ENCODE measurements at regions not wholly inside any gene's neighbourhood (a gene's known extent, or its start where the extent isn't known, plus 50 kb on each side); places are given as distances from the start of the nearest gene placed in this dataset.

DNA sequence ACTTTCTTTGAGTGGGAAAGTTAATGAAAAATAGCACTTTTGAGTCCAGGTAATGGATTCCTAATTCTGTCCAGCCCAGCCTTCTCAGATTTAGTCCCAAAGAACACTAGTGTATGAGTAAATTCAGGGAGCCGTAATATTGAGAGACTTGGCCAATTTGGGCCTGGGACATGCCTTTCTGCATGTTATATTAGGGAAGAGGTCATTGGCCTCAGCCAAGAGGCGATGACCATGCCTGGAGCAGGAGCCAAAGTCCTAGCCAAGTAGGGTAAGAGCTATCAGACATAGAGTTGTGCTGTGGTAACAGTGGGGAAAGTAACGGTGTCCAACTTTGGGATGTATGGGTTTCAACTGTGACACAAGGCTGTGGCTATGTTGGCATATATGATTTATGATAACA, 336.5 kb upstream of the ZNF804A start:
- no peaks in the 10 kb centered on the region for H3K4me1 Mint-ChIP-seq (ENCODE audit: insufficient read depth, unreplicated experiment)
- H3K36me3 Mint-ChIP-seq (ENCODE audit: insufficient read depth, unreplicated experiment) = no peaks in the 10 kb centered on the region
- TF ChIP-seq, protein P1, sequence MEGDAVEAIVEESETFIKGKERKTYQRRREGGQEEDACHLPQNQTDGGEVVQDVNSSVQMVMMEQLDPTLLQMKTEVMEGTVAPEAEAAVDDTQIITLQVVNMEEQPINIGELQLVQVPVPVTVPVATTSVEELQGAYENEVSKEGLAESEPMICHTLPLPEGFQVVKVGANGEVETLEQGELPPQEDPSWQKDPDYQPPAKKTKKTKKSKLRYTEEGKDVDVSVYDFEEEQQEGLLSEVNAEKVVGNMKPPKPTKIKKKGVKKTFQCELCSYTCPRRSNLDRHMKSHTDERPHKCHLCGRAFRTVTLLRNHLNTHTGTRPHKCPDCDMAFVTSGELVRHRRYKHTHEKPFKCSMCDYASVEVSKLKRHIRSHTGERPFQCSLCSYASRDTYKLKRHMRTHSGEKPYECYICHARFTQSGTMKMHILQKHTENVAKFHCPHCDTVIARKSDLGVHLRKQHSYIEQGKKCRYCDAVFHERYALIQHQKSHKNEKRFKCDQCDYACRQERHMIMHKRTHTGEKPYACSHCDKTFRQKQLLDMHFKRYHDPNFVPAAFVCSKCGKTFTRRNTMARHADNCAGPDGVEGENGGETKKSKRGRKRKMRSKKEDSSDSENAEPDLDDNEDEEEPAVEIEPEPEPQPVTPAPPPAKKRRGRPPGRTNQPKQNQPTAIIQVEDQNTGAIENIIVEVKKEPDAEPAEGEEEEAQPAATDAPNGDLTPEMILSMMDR (IDR thresholded peaks at IDR 0.05; ENCODE audit: unreplicated experiment) = no peak
- POLR2A ChIA-PET = interaction anchor here (0.6 kb wide), 1 partner anchor 1994 kb away, joined by 4 read pairs; no protein-coding TSS in a partner anchor
- no peak overlapping the region for H3K27ac Mint-ChIP-seq (ENCODE audit: low read depth, unreplicated experiment)
- no peaks in the 10 kb centered on the region for H3K9me3 Mint-ChIP-seq (ENCODE audit: unreplicated experiment)
- intact Hi-C loops (cut with micrococcal nuclease) = no loop called here
- no TSS peak for BruUV-seq (replicated peaks)
- H3K27me3 Mint-ChIP-seq (ENCODE audit: insufficient read depth, unreplicated experiment) = no peaks in the 10 kb centered on the region
- no peak for DNase-seq (ENCODE audit: unreplicated experiment)
- CTCF ChIA-PET = no interaction called here
- no peak overlapping the region for H3K4me3 Mint-ChIP-seq (ENCODE audit: unreplicated experiment)

DNA sequence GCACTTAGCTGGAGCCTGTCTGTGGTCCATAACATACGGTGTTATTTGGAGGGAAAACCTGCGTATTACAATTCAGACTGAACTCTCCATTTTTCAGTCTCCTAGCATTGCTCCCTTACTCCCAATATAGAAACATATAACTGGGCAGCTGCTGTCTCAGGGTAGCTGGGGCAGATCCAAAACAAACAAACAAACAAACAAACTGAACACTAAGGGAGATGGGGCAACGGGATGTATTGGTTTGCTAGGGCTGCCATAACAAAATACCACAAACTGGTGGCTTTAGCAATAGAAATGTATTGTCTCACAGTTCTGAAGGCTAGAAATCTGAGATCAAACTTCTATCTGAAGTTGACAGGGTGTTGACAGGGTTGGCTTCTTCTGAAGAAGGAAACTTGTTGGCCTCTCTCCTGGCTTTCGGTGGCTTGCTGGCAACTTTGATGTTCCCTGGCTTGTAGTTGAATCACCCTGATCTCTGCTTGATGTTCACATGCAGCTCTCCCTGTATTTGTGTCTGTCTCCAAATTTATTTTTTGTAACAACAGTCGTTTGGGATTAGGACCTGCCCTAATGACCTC, 329.3 kb upstream of the ZNF804A start:
- TF ChIP-seq, protein P1 (IDR thresholded peaks at IDR 0.05; ENCODE audit: unreplicated experiment) = no peak
- ChIA-PET CTCF (no interaction called here), POLR2A (no interaction called here)
- H3K4me1 Mint-ChIP-seq (ENCODE audit: insufficient read depth, unreplicated experiment) = peaks cover 10% of the 10 kb centered on the region
- H3K36me3 Mint-ChIP-seq (ENCODE audit: insufficient read depth, unreplicated experiment) = no peaks in the 10 kb centered on the region
- DNase-seq (ENCODE audit: unreplicated experiment) = no peak
- intact Hi-C loops (cut with micrococcal nuclease) = no loop called here
- no peaks in the 10 kb centered on the region for H3K27me3 Mint-ChIP-seq (ENCODE audit: insufficient read depth, unreplicated experiment)
- no TSS peak for BruUV-seq (replicated peaks)
- no peak overlapping the region for H3K27ac Mint-ChIP-seq (ENCODE audit: low read depth, unreplicated experiment)
- H3K9me3 Mint-ChIP-seq (ENCODE audit: unreplicated experiment) = no peaks in the 10 kb centered on the region
- H3K4me3 Mint-ChIP-seq (ENCODE audit: unreplicated experiment) = no peak overlapping the region

DNA sequence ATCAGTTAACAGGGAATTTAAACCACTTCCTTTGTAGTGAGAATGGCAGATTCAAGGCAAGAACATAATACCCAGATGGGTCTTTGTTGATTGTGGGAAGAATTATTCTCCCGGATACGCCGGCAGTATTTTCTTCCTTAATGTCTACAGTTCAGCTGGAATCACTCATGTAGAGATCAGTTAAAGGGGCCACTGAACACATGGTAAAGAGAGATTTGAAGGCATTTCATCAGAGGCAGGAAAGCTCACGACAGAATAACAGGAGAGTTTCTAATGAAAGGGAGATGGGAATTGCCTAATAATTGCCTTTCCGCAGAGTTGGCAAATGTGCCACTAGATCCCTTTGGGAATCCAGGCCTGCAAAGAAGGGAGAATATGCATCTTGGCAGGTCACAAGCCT, 327.7 kb upstream of the ZNF804A start:
- Mint-ChIP-seq H3K9me3 (ENCODE audit: unreplicated experiment) (no peaks in the 10 kb centered on the region), H3K36me3 (ENCODE audit: insufficient read depth, unreplicated experiment) (no peaks in the 10 kb centered on the region), H3K4me1 (ENCODE audit: insufficient read depth, unreplicated experiment) (peaks cover 10% of the 10 kb centered on the region), H3K27me3 (ENCODE audit: insufficient read depth, unreplicated experiment) (no peaks in the 10 kb centered on the region), H3K27ac (ENCODE audit: low read depth, unreplicated experiment) (no peak overlapping the region), H3K4me3 (ENCODE audit: unreplicated experiment) (no peak overlapping the region)
- POLR2A ChIA-PET = no interaction called here
- TF ChIP-seq, protein P1 (IDR thresholded peaks at IDR 0.05; ENCODE audit: unreplicated experiment) = no peak
- CTCF ChIA-PET = no interaction called here
- intact Hi-C loops (cut with micrococcal nuclease) = no loop called here
- BruUV-seq (replicated peaks) = no TSS peak
- no peak for DNase-seq (ENCODE audit: unreplicated experiment)

DNA sequence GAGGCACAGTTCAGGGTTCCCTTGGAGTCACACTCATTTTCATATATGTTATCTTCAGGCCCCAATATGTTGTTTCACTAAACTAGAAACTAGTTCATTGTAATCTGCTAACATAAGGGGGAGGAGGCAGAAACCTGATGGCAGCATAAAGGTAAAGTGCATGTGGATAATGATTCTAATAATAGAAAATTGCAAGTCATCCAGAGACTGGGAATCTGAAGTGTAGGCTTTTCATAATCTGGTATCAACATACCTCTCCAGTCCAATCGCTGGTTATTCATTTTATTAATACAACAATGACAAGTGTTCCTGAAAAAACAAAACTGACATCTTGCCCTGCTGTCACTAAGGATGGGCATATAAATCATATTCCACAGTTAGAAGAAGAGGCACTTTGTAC, 326.3 kb upstream of the ZNF804A start:
- TF ChIP-seq, protein P1 (IDR thresholded peaks at IDR 0.05; ENCODE audit: unreplicated experiment) = no peak
- no peaks in the 10 kb centered on the region for H3K27me3 Mint-ChIP-seq (ENCODE audit: insufficient read depth, unreplicated experiment)
- ChIA-PET POLR2A (no interaction called here), CTCF (no interaction called here)
- H3K4me1 Mint-ChIP-seq (ENCODE audit: insufficient read depth, unreplicated experiment) = peaks cover 10% of the 10 kb centered on the region
- no TSS peak for BruUV-seq (replicated peaks)
- H3K36me3 Mint-ChIP-seq (ENCODE audit: insufficient read depth, unreplicated experiment) = no peaks in the 10 kb centered on the region
- no peak for DNase-seq (ENCODE audit: unreplicated experiment)
- intact Hi-C loops (cut with micrococcal nuclease) = no loop called here
- H3K4me3 Mint-ChIP-seq (ENCODE audit: unreplicated experiment) = no peak overlapping the region
- H3K27ac Mint-ChIP-seq (ENCODE audit: low read depth, unreplicated experiment) = no peak overlapping the region
- no peaks in the 10 kb centered on the region for H3K9me3 Mint-ChIP-seq (ENCODE audit: unreplicated experiment)

All from MCF 10A (cell line).